IMR-90 (cell line): ENCODE measurements at regions not wholly inside any gene's neighbourhood (a gene's known extent, or its start where the extent isn't known, plus 50 kb on each side); places are given as distances from the start of the nearest gene placed in this dataset.

Experiments used
- ATAC-seq: fragments of 200-7000 bp; cut with Tn5 transposase; 2 replicates; pipeline ENCODE4 v1.9.1; 2020; ENCODE audit warnings: low read depth, mild to moderate bottlenecking, moderate library complexity
- BruUV-seq: library from RNA; stranded (reverse); fragments of 400-500 nt; replicated peaks from 2 replicates; lab custom pipeline; 2021; lab: Mats Ljungman, UMichigan
- CTCF ChIA-PET: fragments of 300-600 bp; formaldehyde crosslinking; extraction: SDS; loops from one replicate; lab custom pipeline; 2021; ENCODE audit warnings: antibody characterized with exemption; lab: Yijun Ruan, JAX
- POLR2A ChIA-PET: fragments of 300-600 bp; sonication (Branson Sonifier 250); formaldehyde crosslinking; loops from one replicate; lab custom pipeline; 2022; ENCODE audit warnings: antibody characterized with exemption; ENCODE audit not compliant: unreplicated experiment; lab: Charles Lee
- DNase-seq: peaks from one replicate; pipeline ENCODE4 v3.0.0; 2013
- H2AFZ ChIP-seq: replicated peaks from 2 replicates; pipeline ENCODE3; 2013; ENCODE audit warnings: low read length, mild to moderate bottlenecking; ENCODE audit not compliant: poor library complexity
- H2AK5ac ChIP-seq: 2 replicates; pipeline ENCODE4 v1.6.1; 2013; ENCODE audit warnings: low read depth, low read length, inconsistent platforms
- H2AK9ac ChIP-seq: replicated peaks from 2 replicates; pipeline ENCODE3; 2013; ENCODE audit warnings: mild to moderate bottlenecking, low read depth, low read length, moderate library complexity; ENCODE audit not compliant: poor library complexity
- H2BK120ac ChIP-seq: 2 replicates; pipeline ENCODE4 v1.6.1; 2013; ENCODE audit warnings: low read depth, low read length, inconsistent platforms
- H2BK15ac ChIP-seq: 3 replicates; pipeline ENCODE4 v1.6.1; 2013; ENCODE audit warnings: low read depth, low read length, inconsistent platforms
- H2BK20ac ChIP-seq: 2 replicates; pipeline ENCODE4 v1.6.1; 2013; ENCODE audit warnings: low read depth, mild to moderate bottlenecking, inconsistent platforms, low read length, moderate library complexity
- H2BK5ac ChIP-seq: 2 replicates; pipeline ENCODE4 v1.6.1; 2013; ENCODE audit warnings: mild to moderate bottlenecking, low read depth, low read length, inconsistent platforms; ENCODE audit not compliant: poor library complexity, severe bottlenecking
- H3K14ac ChIP-seq: replicated peaks from 2 replicates; pipeline ENCODE4 v1.6.1; 2013; ENCODE audit warnings: low read depth, low read length, inconsistent platforms
- H3K18ac ChIP-seq: 2 replicates; pipeline ENCODE4 v1.6.1; 2013; ENCODE audit warnings: low read depth, low read length, control low read depth
- H3K23ac ChIP-seq: 2 replicates; pipeline ENCODE4 v1.6.1; 2013; ENCODE audit warnings: low read depth, low read length, inconsistent platforms
- H3K27ac ChIP-seq: 2 replicates; pipeline ENCODE4 v1.5.1; 2013; ENCODE audit warnings: mild to moderate bottlenecking, control low read depth, low read length; ENCODE audit not compliant: insufficient read depth
- H3K27me3 ChIP-seq: 2 replicates; pipeline ENCODE4 v1.6.1; 2013; ENCODE audit warnings: low read length; ENCODE audit not compliant: control insufficient read depth, insufficient read depth
- H3K36me3 ChIP-seq: 2 replicates; pipeline ENCODE4 v1.6.1; 2013; ENCODE audit warnings: low read length, mixed read lengths; ENCODE audit not compliant: control insufficient read depth, insufficient read depth
- H3K4ac ChIP-seq: 2 replicates; pipeline ENCODE4 v1.6.1; 2013; ENCODE audit warnings: low read depth, low read length, inconsistent platforms
- H3K4me1 ChIP-seq: 2 replicates; pipeline ENCODE4 v1.6.1; 2013; ENCODE audit warnings: low read length, mixed read lengths; ENCODE audit not compliant: control insufficient read depth, insufficient read depth
- H3K4me2 ChIP-seq: 2 replicates; pipeline ENCODE4 v1.6.1; 2013; ENCODE audit warnings: low read depth, mild to moderate bottlenecking, control low read depth, low read length, moderate library complexity
- H3K4me3 ChIP-seq: 2 replicates; pipeline ENCODE4 v1.5.1; 2013; ENCODE audit warnings: low read depth, mild to moderate bottlenecking, control low read depth, low read length, moderate library complexity; ENCODE audit not compliant: insufficient read depth
- H3K56ac ChIP-seq: 2 replicates; pipeline ENCODE4 v1.6.1; 2013; ENCODE audit warnings: low read length, inconsistent platforms; ENCODE audit not compliant: insufficient read depth; ENCODE audit errors: extremely low read depth
- H3K79me1 ChIP-seq, 2 experiments: 2 replicates each; pipeline ENCODE4 v1.6.1; 2013; ENCODE audit warnings: low read length in 2 of 2, inconsistent platforms in 1 of 2, low read depth in 1 of 2
- H3K9ac ChIP-seq: 2 replicates; pipeline ENCODE4 v1.6.1; 2013; ENCODE audit warnings: low read depth, low read length, control low read depth
- H3K9me1 ChIP-seq: 2 replicates; pipeline ENCODE4 v1.6.1; 2013; ENCODE audit warnings: low read length, inconsistent platforms; ENCODE audit not compliant: insufficient read depth
- H3K9me3 ChIP-seq: 2 replicates; pipeline ENCODE4 v1.6.1; 2013; ENCODE audit warnings: low read length; ENCODE audit not compliant: control insufficient read depth, insufficient read depth
- H4K20me1 ChIP-seq: 2 replicates; pipeline ENCODE4 v1.6.1; 2013; ENCODE audit warnings: low read length, inconsistent platforms; ENCODE audit not compliant: insufficient read depth
- H4K5ac ChIP-seq: 2 replicates; pipeline ENCODE4 v1.6.1; 2013; ENCODE audit warnings: mild to moderate bottlenecking, low read depth, low read length, control low read depth
- H4K8ac ChIP-seq, 2 experiments: 2 replicates each; pipeline ENCODE4 v1.6.1; 2013; ENCODE audit warnings: low read depth in 2 of 2, low read length in 2 of 2, control low read depth in 1 of 2, inconsistent platforms in 1 of 2
- H4K91ac ChIP-seq: 2 replicates; pipeline ENCODE4 v1.6.1; 2013; ENCODE audit warnings: low read depth, low read length, inconsistent platforms; ENCODE audit not compliant: insufficient read depth
- BHLHE40 ChIP-seq: fragments of 150-350 bp; IDR thresholded peaks from 2 replicates; pipeline ENCODE4 v1.6.1; 2016; ENCODE audit warnings: mild to moderate bottlenecking, low read depth, low read length
- CHD1 ChIP-seq: IDR thresholded peaks from 2 replicates; pipeline ENCODE4 v1.6.1; 2012; ENCODE audit warnings: low read depth, low read length, improper control_type of control experiment
- ELK1 ChIP-seq: fragments of 150-350 bp; IDR thresholded peaks from 2 replicates; pipeline ENCODE4 v1.6.1; 2016; ENCODE audit warnings: low read depth, mild to moderate bottlenecking, low read length, moderate library complexity, borderline replicate concordance
- FOS ChIP-seq: fragments of 150-350 bp; IDR thresholded peaks from 2 replicates; pipeline ENCODE4 v1.6.1; 2016; ENCODE audit warnings: low read depth, low read length
- MAFK ChIP-seq: IDR thresholded peaks from 2 replicates; pipeline ENCODE4 v1.6.1; 2012; ENCODE audit warnings: low read depth, low read length, improper control_type of control experiment
- MXI1 ChIP-seq: IDR thresholded peaks from 2 replicates; pipeline ENCODE4 v1.6.1; 2012; ENCODE audit warnings: low read depth, mild to moderate bottlenecking, low read length, moderate library complexity, borderline replicate concordance
- RAD21 ChIP-seq: IDR thresholded peaks from 2 replicates; pipeline ENCODE4 v1.6.1; 2012; ENCODE audit warnings: low read length, improper control_type of control experiment
- RFX5 ChIP-seq: IDR thresholded peaks from 2 replicates; pipeline ENCODE4 v1.8.0; 2012; ENCODE audit warnings: low read depth, mild to moderate bottlenecking, low read length, moderate library complexity
- SMC3 ChIP-seq: fragments of 150-350 bp; IDR thresholded peaks from 2 replicates; pipeline ENCODE4 v1.6.1; 2016; ENCODE audit warnings: low read depth, mild to moderate bottlenecking, antibody characterized with exemption, low read length, moderate library complexity
- USF2 ChIP-seq: fragments of 150-350 bp; IDR thresholded peaks from 2 replicates; pipeline ENCODE4 v1.6.1; 2017; ENCODE audit warnings: mild to moderate bottlenecking, antibody characterized with exemption, low read length, low read depth
- WGBS, 2 experiments: methylation state at CpG; one replicate each; pipeline versions ENCODE4 v1.1.5 to v1.1.7; 2013; ENCODE audit warnings: missing lambda C conversion rate in 2 of 2; ENCODE audit not compliant: insufficient read length in 1 of 2; ENCODE audit errors: extremely low coverage in 2 of 2; 5-methylcytosine and 5-hydroxymethylcytosine counted together
- dilution Hi-C: fragments of 300-500 bp; cut with HindIII; formaldehyde crosslinking; loops from one replicate; pipeline ENCODE4 v1.14.3; 2018; ENCODE audit warnings: low sequenced_read_pairs; ENCODE audit not compliant: unreplicated experiment
- in situ Hi-C: fragments of 300-500 bp; cut with MboI; formaldehyde crosslinking; loops from 3 replicates; pipeline ENCODE4 v1.14.3; 2019; ENCODE audit warnings: low sequenced_read_pairs, inconsistent platforms, mixed read lengths
- intact Hi-C: fragments of 100-400 bp; cut with micrococcal nuclease; formaldehyde crosslinking; loops from 2 replicates; pipeline ENCODE4 v1.10.0; 2022
- TF ChIP-seq, protein P1 (sequence below): conservative IDR thresholded peaks from 2 replicates; pipeline ENCODE4 v1.5.1; 2012; ENCODE audit warnings: mild to moderate bottlenecking, low read depth, low read length, improper control_type of control experiment

DNA sequence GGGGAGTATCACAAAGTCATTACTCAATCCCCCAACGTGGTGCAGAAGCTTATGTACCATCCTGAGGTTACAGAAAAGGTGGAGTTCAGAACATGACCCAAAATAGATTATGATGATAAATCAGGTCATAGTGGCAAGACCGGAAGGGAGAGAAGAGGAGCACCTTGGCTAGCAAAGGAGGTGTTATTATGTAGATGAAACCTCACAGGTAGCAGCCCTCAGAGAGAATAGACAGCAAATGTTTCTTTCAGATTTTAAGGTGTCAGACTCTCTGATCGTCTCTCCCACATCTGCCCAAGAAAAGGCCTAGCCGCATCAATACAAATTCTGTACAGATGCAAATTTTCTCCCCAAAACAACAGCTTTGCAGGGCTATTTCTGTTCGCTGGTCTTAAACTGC lies 88.3 kb upstream of the SEMA3D start:
- ATAC-seq = no peak

More for the DNA sequence above, 88.3 kb upstream of the SEMA3D start:
- no peaks in the 10 kb centered on the region for H3K9me3 ChIP-seq
- no peak overlapping the region for H3K14ac ChIP-seq
- H3K4me2 ChIP-seq = no peak overlapping the region
- intact Hi-C loops = no loop called here
- no peaks in the 10 kb centered on the region for H4K20me1 ChIP-seq
- CTCF ChIA-PET = no interaction called here
- no peak overlapping the region for H2BK15ac ChIP-seq
- no peak overlapping the region for H3K23ac ChIP-seq
- no peak overlapping the region for H4K5ac ChIP-seq
- H3K4me1 ChIP-seq = no peaks in the 10 kb centered on the region
- H2BK120ac ChIP-seq = no peak overlapping the region
- TF ChIP-seq BHLHE40 = no peak
- TF ChIP-seq SMC3 = no peak
- no peak for TF ChIP-seq MAFK
- TF ChIP-seq MXI1 = no peak
- no peak for TF ChIP-seq USF2
- TF ChIP-seq CHD1 = no peak
- no peak for TF ChIP-seq RFX5
- TF ChIP-seq FOS = no peak
- TF ChIP-seq ELK1 = no peak
- TF ChIP-seq, protein P1, sequence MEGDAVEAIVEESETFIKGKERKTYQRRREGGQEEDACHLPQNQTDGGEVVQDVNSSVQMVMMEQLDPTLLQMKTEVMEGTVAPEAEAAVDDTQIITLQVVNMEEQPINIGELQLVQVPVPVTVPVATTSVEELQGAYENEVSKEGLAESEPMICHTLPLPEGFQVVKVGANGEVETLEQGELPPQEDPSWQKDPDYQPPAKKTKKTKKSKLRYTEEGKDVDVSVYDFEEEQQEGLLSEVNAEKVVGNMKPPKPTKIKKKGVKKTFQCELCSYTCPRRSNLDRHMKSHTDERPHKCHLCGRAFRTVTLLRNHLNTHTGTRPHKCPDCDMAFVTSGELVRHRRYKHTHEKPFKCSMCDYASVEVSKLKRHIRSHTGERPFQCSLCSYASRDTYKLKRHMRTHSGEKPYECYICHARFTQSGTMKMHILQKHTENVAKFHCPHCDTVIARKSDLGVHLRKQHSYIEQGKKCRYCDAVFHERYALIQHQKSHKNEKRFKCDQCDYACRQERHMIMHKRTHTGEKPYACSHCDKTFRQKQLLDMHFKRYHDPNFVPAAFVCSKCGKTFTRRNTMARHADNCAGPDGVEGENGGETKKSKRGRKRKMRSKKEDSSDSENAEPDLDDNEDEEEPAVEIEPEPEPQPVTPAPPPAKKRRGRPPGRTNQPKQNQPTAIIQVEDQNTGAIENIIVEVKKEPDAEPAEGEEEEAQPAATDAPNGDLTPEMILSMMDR = no peak
- TF ChIP-seq RAD21 = no peak
- dilution Hi-C loops = no loop called here
- no peak overlapping the region for H2AK9ac ChIP-seq
- H2AK5ac ChIP-seq = no peak overlapping the region
- WGBS, 2 experiments = 80% methylated on average over 1 of the region's 5 CpGs; no CpG with 5 or more reads in 1 of the 2 experiments
- H4K91ac ChIP-seq = no peak overlapping the region
- H3K4me3 ChIP-seq = no peak overlapping the region
- no peak for DNase-seq
- H3K36me3 ChIP-seq = no peaks in the 10 kb centered on the region
- no peaks in the 10 kb centered on the region for H3K9me1 ChIP-seq
- no peak overlapping the region for H3K9ac ChIP-seq
- no peak overlapping the region for H2BK20ac ChIP-seq
- in situ Hi-C loops = no loop called here
- H4K8ac ChIP-seq = no peak overlapping the region
- H3K27me3 ChIP-seq = no peaks in the 10 kb centered on the region; the same call in 1 of the 2 replicates
- H3K4ac ChIP-seq = no peak overlapping the region
- no peak overlapping the region for H2AFZ ChIP-seq
- no peak overlapping the region for H3K18ac ChIP-seq
- H3K79me1 ChIP-seq = no peaks in the 10 kb centered on the region
- H2BK5ac ChIP-seq = no peak overlapping the region
- POLR2A ChIA-PET = no interaction called here
- H3K27ac ChIP-seq = no peak overlapping the region
- no peak overlapping the region for H3K56ac ChIP-seq
- BruUV-seq = no TSS peak
